Skeletal muscle tissue (tissue), 3 donors: ENCODE measurements at regions not wholly inside any gene's neighbourhood (a gene's known extent, or its start where the extent isn't known, plus 50 kb on each side); places are given as distances from the start of the nearest gene placed in this dataset.

Experiments
- H3K27ac ChIP-seq: one replicate; pipeline ENCODE4 v1.7.0; 2013; ENCODE audit warnings: mild to moderate bottlenecking, low read depth, low read length, inconsistent platforms
- H3K27me3 ChIP-seq, 3 donors: one replicate each; pipeline ENCODE4 v1.7.0; 2013; ENCODE audit warnings: low read length in 3 of 3; ENCODE audit not compliant: control insufficient read depth in 3 of 3, insufficient read depth in 3 of 3
- H3K36me3 ChIP-seq, 3 donors: one replicate each; pipeline ENCODE4 v1.7.0; 2013; ENCODE audit warnings: low read length in 3 of 3; ENCODE audit not compliant: control insufficient read depth in 3 of 3, insufficient read depth in 3 of 3
- H3K4me1 ChIP-seq, 3 donors: one replicate each; pipeline ENCODE4 v1.7.0; 2013; ENCODE audit warnings: low read length in 3 of 3, mild to moderate bottlenecking in 3 of 3; ENCODE audit not compliant: control insufficient read depth in 3 of 3, insufficient read depth in 3 of 3
- H3K4me3 ChIP-seq, 3 donors: one replicate each; pipeline ENCODE4 v1.7.0; 2013; ENCODE audit warnings: low read length in 3 of 3
- H3K9ac ChIP-seq, 3 donors: one replicate each; pipeline ENCODE4 v1.7.0; 2013; ENCODE audit warnings: low read length in 3 of 3, mild to moderate bottlenecking in 3 of 3, moderate library complexity in 2 of 3, low read depth in 1 of 3
- H3K9me3 ChIP-seq, 3 donors: one replicate each; pipeline ENCODE4 v1.7.0; 2013; ENCODE audit warnings: low read length in 3 of 3; ENCODE audit not compliant: control insufficient read depth in 3 of 3
- donor health status: Osteomylitis.

GRCh38 chr1:29970747-29971325 is 734.5 kb downstream of the PTPRU start:
- no peak overlapping the region for H3K9ac ChIP-seq
- no peaks in the 10 kb centered on the region for H3K4me1 ChIP-seq
- H3K27ac ChIP-seq, result no peak overlapping the region
- H3K4me3 ChIP-seq, result no peak overlapping the region
- H3K36me3 ChIP-seq, result no peaks in the 10 kb centered on the region
- peaks cover under 1 to 34% (median 27%) of the 10 kb centered on the region in 3 donors for H3K27me3 ChIP-seq
- H3K9me3 ChIP-seq, result peaks cover 0 to 4% (median 0%) of the 10 kb centered on the region in 3 donors

- H3K4me1 ChIP-seq, result no peaks in the 10 kb centered on the region
- H3K4me3 ChIP-seq, result no peak overlapping the region
- H3K9me3 ChIP-seq, result peaks cover 0 to 4% (median 0%) of the 10 kb centered on the region in 3 donors
- H3K27ac ChIP-seq, result no peak overlapping the region
- no peaks in the 10 kb centered on the region for H3K36me3 ChIP-seq
- no peak overlapping the region for H3K9ac ChIP-seq
- peaks cover 7 to 46% (median 31%) of the 10 kb centered on the region in 3 donors for H3K27me3 ChIP-seq
These were observed 733.3 kb downstream of the PTPRU start for GRCh38 chr1:29969576-29969975.

- Histone ChIP-seq H3K36me3 (no peaks in the 10 kb centered on the region), H3K9me3 (peaks cover 0 to 4% (median 0%) of the 10 kb centered on the region in 3 donors), H3K4me1 (no peaks in the 10 kb centered on the region), H3K27me3 (peaks cover 7 to 57% (median 44%) of the 10 kb centered on the region in 3 donors), H3K9ac (no peak overlapping the region), H3K4me3 (no peak overlapping the region), H3K27ac (no peak overlapping the region)
These were observed 730.9 kb downstream of the PTPRU start for GRCh38 chr1:29967261-29967660.

GRCh38 chr1:29966526-29967045 is 730.3 kb downstream of the PTPRU start:
- no peak overlapping the region for H3K9ac ChIP-seq
- peaks cover 11 to 60% (median 50%) of the 10 kb centered on the region in 3 donors for H3K27me3 ChIP-seq
- H3K9me3 ChIP-seq, result peaks cover 0 to 4% (median 0%) of the 10 kb centered on the region in 3 donors
- no peak overlapping the region for H3K4me3 ChIP-seq
- H3K27ac ChIP-seq, result no peak overlapping the region
- no peaks in the 10 kb centered on the region for H3K4me1 ChIP-seq
- H3K36me3 ChIP-seq, result no peaks in the 10 kb centered on the region

- no peaks in the 10 kb centered on the region for H3K4me1 ChIP-seq
- H3K9ac ChIP-seq, result no peak overlapping the region
- peaks cover 0 to 4% (median 0%) of the 10 kb centered on the region in 3 donors for H3K9me3 ChIP-seq
- no peaks in the 10 kb centered on the region for H3K36me3 ChIP-seq
- H3K4me3 ChIP-seq, result no peak overlapping the region
- H3K27me3 ChIP-seq, result peaks cover 13 to 63% (median 58%) of the 10 kb centered on the region in 3 donors
- no peak overlapping the region for H3K27ac ChIP-seq
These were observed 728.6 kb downstream of the PTPRU start for GRCh38 chr1:29964718-29965533.

GRCh38 chr1:29963946-29964345 is 727.6 kb downstream of the PTPRU start:
- no peak overlapping the region for H3K27ac ChIP-seq
- H3K4me1 ChIP-seq, result no peaks in the 10 kb centered on the region
- H3K4me3 ChIP-seq, result no peak overlapping the region
- H3K9me3 ChIP-seq, result no peaks in the 10 kb centered on the region
- no peaks in the 10 kb centered on the region for H3K36me3 ChIP-seq
- H3K27me3 ChIP-seq, result peaks cover 19 to 64% (median 57%) of the 10 kb centered on the region in 3 donors
- no peak overlapping the region for H3K9ac ChIP-seq

GRCh38 chr1:29962831-29963247 is 726.5 kb downstream of the PTPRU start:
- Histone ChIP-seq H3K36me3 (no peaks in the 10 kb centered on the region), H3K27ac (no peak overlapping the region), H3K4me1 (no peaks in the 10 kb centered on the region), H3K9ac (no peak overlapping the region), H3K9me3 (no peaks in the 10 kb centered on the region), H3K27me3 (peaks cover 19 to 61% (median 57%) of the 10 kb centered on the region in 3 donors), H3K4me3 (no peak overlapping the region)

- H3K27me3 ChIP-seq, result peaks cover 19 to 57% (median 57%) of the 10 kb centered on the region in 3 donors
- H3K27ac ChIP-seq, result no peak overlapping the region
- H3K9me3 ChIP-seq, result no peaks in the 10 kb centered on the region
These were observed 726.0 kb downstream of the PTPRU start for GRCh38 chr1:29962336-29962735.

GRCh38 chr1:29961293-29962059 is 725.2 kb downstream of the PTPRU start:
- Histone ChIP-seq H3K27me3 (peaks cover 19 to 50% (median 49%) of the 10 kb centered on the region in 3 donors), H3K9me3 (no peaks in the 10 kb centered on the region), H3K4me1 (no peaks in the 10 kb centered on the region), H3K36me3 (no peaks in the 10 kb centered on the region), H3K27ac (no peak overlapping the region), H3K4me3 (no peak overlapping the region), H3K9ac (no peak overlapping the region)

More at GRCh38 chr1:29962336-29962735, 726.0 kb downstream of the PTPRU start:
- Histone ChIP-seq H3K4me3 (no peak overlapping the region), H3K4me1 (no peaks in the 10 kb centered on the region), H3K9ac (no peak overlapping the region), H3K36me3 (no peaks in the 10 kb centered on the region)
